Prostate gland (tissue), 2 donors: ENCODE measurements at regions not wholly inside any gene's neighbourhood (a gene's known extent, or its start where the extent isn't known, plus 50 kb on each side); places are given as distances from the start of the nearest gene placed in this dataset.

ENCODE experiments used
- DNase-seq: peaks from one replicate; pipeline ENCODE4 v3.0.0-alpha.2; 2019; ENCODE audit warnings: low spot score
- H3K27ac ChIP-seq, 2 donors: fragments of 200-600 bp; sonication (generic); 2 replicates each; pipeline ENCODE4 v1.5.1; 2017 to 2019
- H3K27me3 ChIP-seq: fragments of 200-600 bp; sonication (generic); replicated peaks from 2 replicates; pipeline ENCODE4 v1.5.1; 2019; ENCODE audit not compliant: insufficient read depth
- H3K36me3 ChIP-seq, 2 donors: fragments of 200-600 bp; sonication (generic); 1 replicate in 1 of 2; 2 replicates in 1 of 2; pipeline versions ENCODE4 v1.5.1 to v1.8.1; 2017 to 2019
- H3K4me1 ChIP-seq: fragments of 200-600 bp; sonication (generic); replicated peaks from 2 replicates; pipeline ENCODE4 v1.5.1; 2019
- H3K4me3 ChIP-seq, 2 donors: fragments of 200-600 bp; sonication (generic); 2 replicates each; pipeline ENCODE4 v1.5.1; 2017 to 2019
- H3K9me3 ChIP-seq: fragments of 200-600 bp; sonication (generic); 2 replicates; pipeline ENCODE4 v1.5.1; 2017
- POLR2A ChIP-seq: fragments of 450-650 bp; IDR thresholded peaks from one replicate; pipeline ENCODE4 v1.6.1; 2016; ENCODE audit warnings: antibody characterized with exemption, mild to moderate bottlenecking
- POLR2AphosphoS5 ChIP-seq: sonication (generic); formaldehyde crosslinking; IDR thresholded peaks from one replicate; pipeline ENCODE4 v1.6.1; 2017; ENCODE audit warnings: antibody characterized with exemption
- WGBS: methylation state at CpG from one replicate; pipeline ENCODE4 v1.1.5; 2018; 5-methylcytosine and 5-hydroxymethylcytosine counted together
- intact Hi-C: fragments of 100-400 bp; cut with DNase I; formaldehyde crosslinking; loops from one replicate; pipeline ENCODE4 v1.14.2; 2022
- TF ChIP-seq, protein P1 (sequence below), 4 experiments: fragments of 200-600 bp in 2 of 4; fragments of 450-650 bp in 2 of 4; sonication (generic) in 2 of 4; IDR thresholded peaks; 1 replicate in 3 of 4; 2 replicates in 1 of 4; pipeline ENCODE4 v1.5.1; 2016 to 2019; ENCODE audit warnings: antibody characterized with exemption in 4 of 4, mild to moderate bottlenecking in 2 of 4, moderate library complexity in 2 of 4

GRCh38 chr7:134391223-134391622, 67.7 kb downstream of the AKR1B1 start:
- H3K4me3 ChIP-seq: no peak overlapping the region
- no peaks in the 10 kb centered on the region for H3K9me3 ChIP-seq
- no peaks in the 10 kb centered on the region for H3K4me1 ChIP-seq
- H3K27me3 ChIP-seq: no peaks in the 10 kb centered on the region
- 91% methylated on average over 7 of the region's 7 CpGs for WGBS
- TF ChIP-seq, protein P1, sequence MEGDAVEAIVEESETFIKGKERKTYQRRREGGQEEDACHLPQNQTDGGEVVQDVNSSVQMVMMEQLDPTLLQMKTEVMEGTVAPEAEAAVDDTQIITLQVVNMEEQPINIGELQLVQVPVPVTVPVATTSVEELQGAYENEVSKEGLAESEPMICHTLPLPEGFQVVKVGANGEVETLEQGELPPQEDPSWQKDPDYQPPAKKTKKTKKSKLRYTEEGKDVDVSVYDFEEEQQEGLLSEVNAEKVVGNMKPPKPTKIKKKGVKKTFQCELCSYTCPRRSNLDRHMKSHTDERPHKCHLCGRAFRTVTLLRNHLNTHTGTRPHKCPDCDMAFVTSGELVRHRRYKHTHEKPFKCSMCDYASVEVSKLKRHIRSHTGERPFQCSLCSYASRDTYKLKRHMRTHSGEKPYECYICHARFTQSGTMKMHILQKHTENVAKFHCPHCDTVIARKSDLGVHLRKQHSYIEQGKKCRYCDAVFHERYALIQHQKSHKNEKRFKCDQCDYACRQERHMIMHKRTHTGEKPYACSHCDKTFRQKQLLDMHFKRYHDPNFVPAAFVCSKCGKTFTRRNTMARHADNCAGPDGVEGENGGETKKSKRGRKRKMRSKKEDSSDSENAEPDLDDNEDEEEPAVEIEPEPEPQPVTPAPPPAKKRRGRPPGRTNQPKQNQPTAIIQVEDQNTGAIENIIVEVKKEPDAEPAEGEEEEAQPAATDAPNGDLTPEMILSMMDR (IDR thresholded peaks at IDR 0.05): no peak
- TF ChIP-seq POLR2A: no peak
- no peak for TF ChIP-seq POLR2AphosphoS5
- no peak for DNase-seq
- H3K27ac ChIP-seq: no peak overlapping the region
- no peaks in the 10 kb centered on the region for H3K36me3 ChIP-seq
- intact Hi-C loops: no loop called here

GRCh38 chr7:134388336-134389019, 70.4 kb downstream of the AKR1B1 start:
- Histone ChIP-seq H3K36me3 (no peaks in the 10 kb centered on the region), H3K9me3 (no peaks in the 10 kb centered on the region), H3K4me1 (no peaks in the 10 kb centered on the region), H3K27ac (no peak overlapping the region), H3K27me3 (no peaks in the 10 kb centered on the region), H3K4me3 (no peak overlapping the region)
- intact Hi-C loops: no loop called here
- WGBS: 85% methylated on average over 6 of the region's 6 CpGs
- TF ChIP-seq, protein P1 (IDR thresholded peaks at IDR 0.05): no peak
- TF ChIP-seq POLR2AphosphoS5: no peak
- no peak for DNase-seq

DNA sequence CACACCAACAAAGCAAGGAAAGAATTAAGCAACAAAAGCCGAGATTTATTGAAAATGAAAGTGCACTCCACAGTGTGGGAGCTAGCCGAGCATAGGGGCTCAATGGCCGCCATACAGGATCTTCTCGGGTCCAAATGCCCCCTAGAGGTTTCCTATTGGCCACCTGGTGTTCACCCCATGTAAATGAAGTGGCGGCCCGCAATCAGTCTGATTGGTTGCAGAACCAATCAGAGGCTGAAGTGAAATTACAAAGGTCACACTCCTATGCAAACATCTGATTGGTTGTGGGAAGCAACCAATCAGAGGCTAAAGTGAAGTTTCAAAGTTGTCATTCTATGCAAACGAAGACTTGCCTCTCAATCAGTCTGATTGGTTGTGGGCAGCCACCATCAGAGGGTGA, 61.8 kb upstream of the SLC35B4 start:
- WGBS: 91% methylated on average over 7 of the region's 7 CpGs

DNA sequence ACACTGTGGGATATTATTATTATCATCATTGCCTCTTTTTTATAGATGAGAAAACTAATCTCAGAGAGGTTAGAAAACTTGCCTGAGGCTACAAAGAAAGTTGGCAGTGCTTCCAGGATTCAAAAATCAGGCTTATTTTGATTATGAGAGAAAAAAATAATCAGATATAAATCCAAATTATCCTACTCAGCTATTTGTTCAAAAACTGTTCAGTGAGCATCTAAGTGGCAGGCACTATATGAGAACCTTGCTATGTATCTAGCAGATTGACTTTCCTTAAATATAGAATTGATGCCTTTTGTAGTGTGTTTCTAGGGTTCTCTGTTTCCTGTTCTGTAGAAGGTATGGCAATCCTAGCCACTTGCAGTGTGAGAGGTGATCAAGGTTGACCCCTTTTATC, 60.0 kb upstream of the SLC35B4 start:
- intact Hi-C loops: no loop called here
- Histone ChIP-seq H3K4me3 (no peak overlapping the region), H3K36me3 (no peaks in the 10 kb centered on the region), H3K4me1 (no peaks in the 10 kb centered on the region), H3K27ac (no peak overlapping the region), H3K9me3 (no peaks in the 10 kb centered on the region), H3K27me3 (no peaks in the 10 kb centered on the region)
- TF ChIP-seq, protein P1 (IDR thresholded peaks at IDR 0.05): no peak
- TF ChIP-seq POLR2A (no peak), POLR2AphosphoS5 (no peak)
- DNase-seq: no peak

More for the DNA sequence above, 61.8 kb upstream of the SLC35B4 start:
- no peak for DNase-seq
- Histone ChIP-seq H3K4me1 (no peaks in the 10 kb centered on the region), H3K9me3 (no peaks in the 10 kb centered on the region), H3K27ac (no peak overlapping the region), H3K4me3 (no peak overlapping the region), H3K36me3 (no peaks in the 10 kb centered on the region), H3K27me3 (no peaks in the 10 kb centered on the region)
- intact Hi-C loops: no loop called here
- no peak for TF ChIP-seq POLR2AphosphoS5
- TF ChIP-seq, protein P1 (IDR thresholded peaks at IDR 0.05): no peak
- no peak for TF ChIP-seq POLR2A

GRCh38 chr7:134375206-134375605, 58.5 kb upstream of the SLC35B4 start:
- TF ChIP-seq, protein P1 (IDR thresholded peaks at IDR 0.05): no peak
- TF ChIP-seq POLR2AphosphoS5 (no peak), POLR2A (no peak)
- DNase-seq: no peak

More at GRCh38 chr7:134375206-134375605, 58.5 kb upstream of the SLC35B4 start:
- Histone ChIP-seq H3K36me3 (no peaks in the 10 kb centered on the region), H3K9me3 (no peaks in the 10 kb centered on the region), H3K27ac (no peak overlapping the region), H3K4me3 (no peak overlapping the region), H3K27me3 (no peaks in the 10 kb centered on the region), H3K4me1 (no peaks in the 10 kb centered on the region)
- intact Hi-C loops: no loop called here
- 91% methylated on average over 5 of the region's 5 CpGs for WGBS
